ENCODE measurements at regions not wholly inside any gene's neighbourhood (a gene's known extent, or its start where the extent isn't known, plus 50 kb on each side); places are given as distances from the start of the nearest gene placed in this dataset.

- CTCF ChIA-PET, result no interaction called here
- Histone ChIP-seq H3K9me3 (ENCODE audit: control insufficient read depth in 2 of 3, low read length in 3 of 3) (no peaks in the 10 kb centered on the region), H3K36me3 (ENCODE audit: control insufficient read depth in 2 of 3, insufficient read depth in 3 of 3, low read length in 3 of 3) (no peaks in the 10 kb centered on the region), H3K27me3 (ENCODE audit: control insufficient read depth in 2 of 2, insufficient read depth in 2 of 2, low read length in 2 of 2) (no peaks in the 10 kb centered on the region), H3K27ac (ENCODE audit: low read depth, low read length) (no peak overlapping the region), H3K4me1 (ENCODE audit: control insufficient read depth in 2 of 2, insufficient read depth in 2 of 2, low read length in 2 of 2) (no peaks in the 10 kb centered on the region), H3K4me3 (ENCODE audit: low read length) (no peak overlapping the region)
- intact Hi-C loops (cut with micrococcal nuclease), result no loop called here
- no peak for DNase-seq
- Mint-ChIP-seq H3K4me3 (no peak overlapping the region), H3K27ac (no peak overlapping the region), H3K9me3 (peaks cover 0 to 25% (median 2%) of the 10 kb centered on the region in 11 donors), H3K36me3 (no peaks in the 10 kb centered on the region), H3K4me1 (no peaks in the 10 kb centered on the region), H3K27me3 (peaks cover 10 to 19% (median 16%) of the 10 kb centered on the region in 5 donors)
- no peak for ATAC-seq
- POLR2A ChIA-PET, result no interaction called here
Observed at GRCh38 chr2:118356051-118356450, 267.8 kb downstream of the INSIG2 start.

GRCh38 chr2:118351796-118352195, 263.5 kb downstream of the INSIG2 start:
- Mint-ChIP-seq H3K9me3 (peaks cover 0 to 2% (median 0%) of the 10 kb centered on the region in 11 donors), H3K4me3 (no peak overlapping the region), H3K4me1 (no peaks in the 10 kb centered on the region), H3K27ac (no peak overlapping the region), H3K27me3 (peaks cover 8 to 21% (median 14%) of the 10 kb centered on the region in 5 donors), H3K36me3 (no peaks in the 10 kb centered on the region)
- H3K27me3 ChIP-seq (ENCODE audit: control insufficient read depth in 2 of 2, insufficient read depth in 2 of 2, low read length in 2 of 2), result no peaks in the 10 kb centered on the region
- no peaks in the 10 kb centered on the region for H3K36me3 ChIP-seq (ENCODE audit: control insufficient read depth in 2 of 3, insufficient read depth in 3 of 3, low read length in 3 of 3)
- POLR2A ChIA-PET, result no interaction called here
- no peaks in the 10 kb centered on the region for H3K9me3 ChIP-seq (ENCODE audit: control insufficient read depth in 2 of 3, low read length in 3 of 3)
- intact Hi-C loops (cut with micrococcal nuclease), result no loop called here
- no peak overlapping the region for H3K27ac ChIP-seq (ENCODE audit: low read depth, low read length)
- CTCF ChIA-PET, result no interaction called here
- H3K4me3 ChIP-seq (ENCODE audit: low read length), result no peak overlapping the region
- ATAC-seq, result no peak
- no peak for DNase-seq
- H3K4me1 ChIP-seq (ENCODE audit: control insufficient read depth in 2 of 2, insufficient read depth in 2 of 2, low read length in 2 of 2), result no peaks in the 10 kb centered on the region

- Histone ChIP-seq H3K4me1 (ENCODE audit: control insufficient read depth in 2 of 2, insufficient read depth in 2 of 2, low read length in 2 of 2) (no peaks in the 10 kb centered on the region), H3K9me3 (ENCODE audit: control insufficient read depth in 2 of 3, low read length in 3 of 3) (no peaks in the 10 kb centered on the region), H3K4me3 (ENCODE audit: low read length) (no peak overlapping the region), H3K36me3 (ENCODE audit: control insufficient read depth in 2 of 3, insufficient read depth in 3 of 3, low read length in 3 of 3) (no peaks in the 10 kb centered on the region), H3K27me3 (ENCODE audit: control insufficient read depth in 2 of 2, insufficient read depth in 2 of 2, low read length in 2 of 2) (no peaks in the 10 kb centered on the region), H3K27ac (ENCODE audit: low read depth, low read length) (no peak overlapping the region)
- Mint-ChIP-seq H3K27ac (no peak overlapping the region), H3K4me3 (no peak overlapping the region), H3K27me3 (peaks cover 9 to 22% (median 14%) of the 10 kb centered on the region in 5 donors), H3K4me1 (no peaks in the 10 kb centered on the region), H3K36me3 (no peaks in the 10 kb centered on the region), H3K9me3 (no peaks in the 10 kb centered on the region)
- DNase-seq, result no peak
- intact Hi-C loops (cut with micrococcal nuclease), result no loop called here
- POLR2A ChIA-PET, result no interaction called here
- CTCF ChIA-PET, result no interaction called here
- ATAC-seq, result no peak
Observed at GRCh38 chr2:118350621-118351020, 262.4 kb downstream of the INSIG2 start.

- Mint-ChIP-seq H3K4me1 (no peaks in the 10 kb centered on the region), H3K9me3 (no peaks in the 10 kb centered on the region), H3K4me3 (no peak overlapping the region), H3K36me3 (no peaks in the 10 kb centered on the region), H3K27me3 (peaks cover 14 to 33% (median 23%) of the 10 kb centered on the region in 5 donors), H3K27ac (no peak overlapping the region)
- Histone ChIP-seq H3K27ac (ENCODE audit: low read depth, low read length) (no peak overlapping the region), H3K36me3 (ENCODE audit: control insufficient read depth in 2 of 3, insufficient read depth in 3 of 3, low read length in 3 of 3) (no peaks in the 10 kb centered on the region), H3K9me3 (ENCODE audit: control insufficient read depth in 2 of 3, low read length in 3 of 3) (no peaks in the 10 kb centered on the region), H3K4me1 (ENCODE audit: control insufficient read depth in 2 of 2, insufficient read depth in 2 of 2, low read length in 2 of 2) (no peaks in the 10 kb centered on the region), H3K27me3 (ENCODE audit: control insufficient read depth in 2 of 2, insufficient read depth in 2 of 2, low read length in 2 of 2) (no peaks in the 10 kb centered on the region), H3K4me3 (ENCODE audit: low read length) (no peak overlapping the region)
- CTCF ChIA-PET, result no interaction called here
- POLR2A ChIA-PET, result no interaction called here
- intact Hi-C loops (cut with micrococcal nuclease), result no loop called here
- no peak for ATAC-seq
- no peak for DNase-seq
Observed at GRCh38 chr2:118349365-118349764, 261.1 kb downstream of the INSIG2 start.

GRCh38 chr2:118348380-118349034, 260.2 kb downstream of the INSIG2 start:
- Mint-ChIP-seq H3K27me3 (peaks cover 14 to 35% (median 24%) of the 10 kb centered on the region in 5 donors), H3K4me3 (no peak overlapping the region), H3K9me3 (no peaks in the 10 kb centered on the region), H3K36me3 (no peaks in the 10 kb centered on the region), H3K4me1 (no peaks in the 10 kb centered on the region), H3K27ac (no peak overlapping the region)
- no peak overlapping the region for H3K27ac ChIP-seq (ENCODE audit: low read depth, low read length)
- ATAC-seq, result no peak
- intact Hi-C loops (cut with micrococcal nuclease), result no loop called here
- ChIA-PET CTCF (no interaction called here), POLR2A (no interaction called here)
- H3K4me1 ChIP-seq (ENCODE audit: control insufficient read depth in 2 of 2, insufficient read depth in 2 of 2, low read length in 2 of 2), result no peaks in the 10 kb centered on the region
- H3K36me3 ChIP-seq (ENCODE audit: control insufficient read depth in 2 of 3, insufficient read depth in 3 of 3, low read length in 3 of 3), result no peaks in the 10 kb centered on the region
- no peaks in the 10 kb centered on the region for H3K9me3 ChIP-seq (ENCODE audit: control insufficient read depth in 2 of 3, low read length in 3 of 3)
- H3K4me3 ChIP-seq (ENCODE audit: low read length), result no peak overlapping the region
- H3K27me3 ChIP-seq (ENCODE audit: control insufficient read depth in 2 of 2, insufficient read depth in 2 of 2, low read length in 2 of 2), result no peaks in the 10 kb centered on the region
- DNase-seq, result no peak

GRCh38 chr2:118345465-118345864, 257.2 kb downstream of the INSIG2 start:
- DNase-seq (no peak), ATAC-seq (no peak)
- Mint-ChIP-seq H3K9me3 (peaks cover 0 to 5% (median 0%) of the 10 kb centered on the region in 11 donors), H3K36me3 (no peaks in the 10 kb centered on the region), H3K4me3 (no peak overlapping the region), H3K4me1 (no peaks in the 10 kb centered on the region), H3K27ac (no peak overlapping the region), H3K27me3 (peaks cover 4 to 25% (median 16%) of the 10 kb centered on the region in 5 donors)
- intact Hi-C loops (cut with micrococcal nuclease), result no loop called here
- no peaks in the 10 kb centered on the region for H3K36me3 ChIP-seq (ENCODE audit: control insufficient read depth in 2 of 3, insufficient read depth in 3 of 3, low read length in 3 of 3)
- peaks cover 0 to 2% (median 0%) of the 10 kb centered on the region in 3 experiments for H3K9me3 ChIP-seq (ENCODE audit: control insufficient read depth in 2 of 3, low read length in 3 of 3)
- CTCF ChIA-PET, result no interaction called here
- no peaks in the 10 kb centered on the region for H3K4me1 ChIP-seq (ENCODE audit: control insufficient read depth in 2 of 2, insufficient read depth in 2 of 2, low read length in 2 of 2)
- POLR2A ChIA-PET, result no interaction called here
- no peak overlapping the region for H3K4me3 ChIP-seq (ENCODE audit: low read length)
- H3K27ac ChIP-seq (ENCODE audit: low read depth, low read length), result no peak overlapping the region
- no peaks in the 10 kb centered on the region for H3K27me3 ChIP-seq (ENCODE audit: control insufficient read depth in 2 of 2, insufficient read depth in 2 of 2, low read length in 2 of 2)

GRCh38 chr2:118340103-118340502, 251.8 kb downstream of the INSIG2 start:
- DNase-seq, result no peak

More at GRCh38 chr2:118340103-118340502, 251.8 kb downstream of the INSIG2 start:
- Histone ChIP-seq H3K36me3 (ENCODE audit: control insufficient read depth in 2 of 3, insufficient read depth in 3 of 3, low read length in 3 of 3) (no peaks in the 10 kb centered on the region), H3K4me1 (ENCODE audit: control insufficient read depth in 2 of 2, insufficient read depth in 2 of 2, low read length in 2 of 2) (no peaks in the 10 kb centered on the region), H3K27ac (ENCODE audit: low read depth, low read length) (no peak overlapping the region), H3K4me3 (ENCODE audit: low read length) (no peak overlapping the region), H3K27me3 (ENCODE audit: control insufficient read depth in 2 of 2, insufficient read depth in 2 of 2, low read length in 2 of 2) (peaks cover 0 to 3% of the 10 kb centered on the region in 2 donors), H3K9me3 (ENCODE audit: control insufficient read depth in 2 of 3, low read length in 3 of 3) (peaks cover 0 to 10% (median 0%) of the 10 kb centered on the region in 3 experiments)
- intact Hi-C loops (cut with micrococcal nuclease), result no loop called here
- H3K4me1 Mint-ChIP-seq, result no peaks in the 10 kb centered on the region
- H3K9me3 Mint-ChIP-seq, result peaks cover 2 to 38% (median 19%) of the 10 kb centered on the region in 11 donors
- ChIA-PET CTCF (no interaction called here), POLR2A (no interaction called here)
- no peak for ATAC-seq
- peak overlapping the region in 1 of 10 donors; percentile 48 for H3K4me3 Mint-ChIP-seq
- peaks cover 0 to 15% (median 7%) of the 10 kb centered on the region in 5 donors for H3K36me3 Mint-ChIP-seq
- H3K27ac Mint-ChIP-seq, result no peak overlapping the region
- H3K27me3 Mint-ChIP-seq, result peaks cover 10 to 38% (median 28%) of the 10 kb centered on the region in 5 donors

All from naive thymus-derived CD4-positive, alpha-beta T cell (primary cell).